ENCODE measurements at regions not wholly inside any gene's neighbourhood (a gene's known extent, or its start where the extent isn't known, plus 50 kb on each side); places are given as distances from the start of the nearest gene placed in this dataset.

GRCh38 chr2:83784947-83785346, 674.1 kb downstream of the SUCLG1 start:
- no peaks in the 10 kb centered on the region for H3K27me3 Mint-ChIP-seq (ENCODE audit: low read depth)
- no peak overlapping the region for H3K4me3 Mint-ChIP-seq (ENCODE audit: unreplicated experiment)
- no peaks in the 10 kb centered on the region for H3K36me3 Mint-ChIP-seq (ENCODE audit: low read depth)
- no peak overlapping the region for H3K27ac Mint-ChIP-seq (ENCODE audit: unreplicated experiment)
- TF ChIP-seq, protein P1, sequence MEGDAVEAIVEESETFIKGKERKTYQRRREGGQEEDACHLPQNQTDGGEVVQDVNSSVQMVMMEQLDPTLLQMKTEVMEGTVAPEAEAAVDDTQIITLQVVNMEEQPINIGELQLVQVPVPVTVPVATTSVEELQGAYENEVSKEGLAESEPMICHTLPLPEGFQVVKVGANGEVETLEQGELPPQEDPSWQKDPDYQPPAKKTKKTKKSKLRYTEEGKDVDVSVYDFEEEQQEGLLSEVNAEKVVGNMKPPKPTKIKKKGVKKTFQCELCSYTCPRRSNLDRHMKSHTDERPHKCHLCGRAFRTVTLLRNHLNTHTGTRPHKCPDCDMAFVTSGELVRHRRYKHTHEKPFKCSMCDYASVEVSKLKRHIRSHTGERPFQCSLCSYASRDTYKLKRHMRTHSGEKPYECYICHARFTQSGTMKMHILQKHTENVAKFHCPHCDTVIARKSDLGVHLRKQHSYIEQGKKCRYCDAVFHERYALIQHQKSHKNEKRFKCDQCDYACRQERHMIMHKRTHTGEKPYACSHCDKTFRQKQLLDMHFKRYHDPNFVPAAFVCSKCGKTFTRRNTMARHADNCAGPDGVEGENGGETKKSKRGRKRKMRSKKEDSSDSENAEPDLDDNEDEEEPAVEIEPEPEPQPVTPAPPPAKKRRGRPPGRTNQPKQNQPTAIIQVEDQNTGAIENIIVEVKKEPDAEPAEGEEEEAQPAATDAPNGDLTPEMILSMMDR (IDR thresholded peaks at IDR 0.05) = no peak
- H3K9me3 Mint-ChIP-seq (ENCODE audit: low read depth) = peaks cover 4% of the 10 kb centered on the region
- H3K4me1 Mint-ChIP-seq (ENCODE audit: low read depth) = no peaks in the 10 kb centered on the region
- DNase-seq (ENCODE audit: low spot score) = no peak

- TF ChIP-seq, protein P1 (IDR thresholded peaks at IDR 0.05) = no peak
- H3K9me3 Mint-ChIP-seq (ENCODE audit: low read depth) = peaks cover 4% of the 10 kb centered on the region
- H3K27ac Mint-ChIP-seq (ENCODE audit: unreplicated experiment) = no peak overlapping the region
- DNase-seq (ENCODE audit: low spot score) = no peak
- H3K36me3 Mint-ChIP-seq (ENCODE audit: low read depth) = no peaks in the 10 kb centered on the region
- H3K4me3 Mint-ChIP-seq (ENCODE audit: unreplicated experiment) = no peak overlapping the region
- no peaks in the 10 kb centered on the region for H3K27me3 Mint-ChIP-seq (ENCODE audit: low read depth)
- no peaks in the 10 kb centered on the region for H3K4me1 Mint-ChIP-seq (ENCODE audit: low read depth)
Observed at GRCh38 chr2:83784315-83784714, 674.8 kb downstream of the SUCLG1 start.

GRCh38 chr2:83782122-83782521, 677.0 kb downstream of the SUCLG1 start:
- Mint-ChIP-seq H3K4me1 (ENCODE audit: low read depth) (no peaks in the 10 kb centered on the region), H3K27ac (ENCODE audit: unreplicated experiment) (no peak overlapping the region), H3K9me3 (ENCODE audit: low read depth) (peaks cover 4% of the 10 kb centered on the region), H3K4me3 (ENCODE audit: unreplicated experiment) (no peak overlapping the region), H3K36me3 (ENCODE audit: low read depth) (no peaks in the 10 kb centered on the region), H3K27me3 (ENCODE audit: low read depth) (no peaks in the 10 kb centered on the region)
- DNase-seq (ENCODE audit: low spot score) = no peak
- TF ChIP-seq, protein P1 (IDR thresholded peaks at IDR 0.05) = peak; percentile 8

DNA sequence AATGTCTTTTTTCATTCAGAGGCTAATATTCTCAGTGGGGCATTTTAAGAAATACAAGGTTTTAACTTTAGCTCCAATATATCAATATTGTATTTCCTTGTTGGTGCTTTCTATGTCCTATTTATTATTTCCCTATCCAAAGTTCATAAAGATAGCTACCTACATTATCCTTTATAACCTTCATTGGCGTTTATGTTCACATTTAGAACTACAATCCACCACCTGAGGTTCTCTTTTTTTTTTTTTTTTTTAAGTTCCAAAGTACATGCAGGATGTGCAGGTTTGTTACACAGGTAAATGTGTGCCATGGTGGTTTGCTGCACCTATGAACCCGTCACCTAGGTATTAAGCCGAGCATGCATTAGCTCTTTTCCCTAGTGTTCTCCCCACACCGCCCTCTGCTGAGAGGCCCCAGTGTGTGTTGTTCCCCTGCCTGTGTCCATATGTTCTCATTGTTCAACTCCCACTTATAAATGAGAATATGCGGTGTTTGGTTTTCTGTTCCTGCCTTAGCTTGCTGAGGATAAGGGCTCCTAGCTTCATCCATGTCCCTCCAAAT, 694.6 kb downstream of the SUCLG1 start:
- Mint-ChIP-seq H3K36me3 (ENCODE audit: low read depth) (no peaks in the 10 kb centered on the region), H3K27ac (ENCODE audit: unreplicated experiment) (no peak overlapping the region), H3K4me1 (ENCODE audit: low read depth) (no peaks in the 10 kb centered on the region), H3K27me3 (ENCODE audit: low read depth) (no peaks in the 10 kb centered on the region), H3K9me3 (ENCODE audit: low read depth) (peaks cover 51% of the 10 kb centered on the region), H3K4me3 (ENCODE audit: unreplicated experiment) (no peak overlapping the region)
- TF ChIP-seq, protein P1 (IDR thresholded peaks at IDR 0.05) = no peak
- DNase-seq (ENCODE audit: low spot score) = no peak

DNA sequence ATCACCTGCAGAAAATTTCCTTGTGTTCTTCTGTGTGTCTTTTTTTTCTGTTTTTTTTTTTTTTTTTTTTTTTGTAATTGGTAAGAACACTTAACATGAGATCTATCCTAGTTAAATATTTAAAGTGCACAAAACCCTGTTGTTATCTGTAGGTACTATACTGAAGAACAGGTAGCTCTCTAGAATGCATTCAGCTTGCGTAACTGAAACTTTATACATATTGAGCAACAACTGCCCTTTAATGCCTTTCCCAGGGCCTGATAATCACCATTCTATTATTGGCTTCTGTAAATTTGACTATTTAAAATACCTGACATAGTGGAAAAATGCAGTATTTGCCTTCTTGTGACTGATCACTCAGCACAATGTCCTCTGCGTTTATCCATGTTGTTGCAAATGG, 701.8 kb downstream of the SUCLG1 start:
- TF ChIP-seq, protein P1 (IDR thresholded peaks at IDR 0.05) = no peak
- H3K4me1 Mint-ChIP-seq (ENCODE audit: low read depth) = no peaks in the 10 kb centered on the region
- H3K36me3 Mint-ChIP-seq (ENCODE audit: low read depth) = no peaks in the 10 kb centered on the region
- H3K27ac Mint-ChIP-seq (ENCODE audit: unreplicated experiment) = no peak overlapping the region
- no peak for DNase-seq (ENCODE audit: low spot score)
- no peak overlapping the region for H3K4me3 Mint-ChIP-seq (ENCODE audit: unreplicated experiment)
- no peaks in the 10 kb centered on the region for H3K27me3 Mint-ChIP-seq (ENCODE audit: low read depth)
- H3K9me3 Mint-ChIP-seq (ENCODE audit: low read depth) = peaks cover 14% of the 10 kb centered on the region

Measured in chondrocyte (in vitro differentiated cells).